Uterus (tissue), 3 donors: ENCODE measurements at regions not wholly inside any gene's neighbourhood (a gene's known extent, or its start where the extent isn't known, plus 50 kb on each side); places are given as distances from the start of the nearest gene placed in this dataset.
A peak's percentile ranks its signal among the peaks of the same experiment; 100 is the strongest.

ENCODE experiments used
- DNase-seq, 2 donors: peaks; one replicate each; pipeline ENCODE4 v3.0.0-alpha.2; 2019 to 2020
- H3K27ac ChIP-seq, 2 donors: fragments of 200-600 bp; sonication (generic); 1 replicate in 1 of 2; 2 replicates in 1 of 2; pipeline ENCODE4 v1.5.1; 2016 to 2018
- H3K27me3 ChIP-seq, 2 donors: fragments of 200-600 bp; sonication (generic); one replicate each; pipeline ENCODE4 v1.5.1; 2018 to 2019; ENCODE audit warnings: control low read depth in 1 of 2
- H3K36me3 ChIP-seq, 2 donors: fragments of 200-600 bp; sonication (generic); one replicate each; pipeline ENCODE4 v1.5.1; 2019; ENCODE audit warnings: control low read depth in 1 of 2
- H3K4me1 ChIP-seq, 2 donors: fragments of 200-600 bp; sonication (generic); one replicate each; pipeline ENCODE4 v1.5.1; 2018 to 2019; ENCODE audit warnings: control low read depth in 1 of 2
- H3K4me3 ChIP-seq, 2 donors: fragments of 200-600 bp; sonication (generic); 1 replicate in 1 of 2; 2 replicates in 1 of 2; pipeline ENCODE4 v1.5.1; 2018 to 2019; ENCODE audit warnings: mild to moderate bottlenecking in 1 of 2
- H3K9me3 ChIP-seq, 2 donors: fragments of 200-600 bp; sonication (generic); one replicate each; pipeline ENCODE4 v1.5.1; 2019; ENCODE audit warnings: control low read depth in 1 of 2
- CTCF ChIP-seq, 4 experiments: fragments of 200-600 bp in 2 of 4; fragments of 450-650 bp in 2 of 4; sonication (generic) in 2 of 4; IDR thresholded peaks; one replicate each; pipeline ENCODE4 v1.5.1; 2016 to 2019; ENCODE audit warnings: antibody characterized with exemption in 4 of 4, mild to moderate bottlenecking in 2 of 4, moderate library complexity in 1 of 4
- POLR2A ChIP-seq, 2 donors: fragments of 450-650 bp; IDR thresholded peaks; one replicate each; pipeline ENCODE4 v1.6.1; 2016; ENCODE audit warnings: antibody characterized with exemption in 2 of 2, mild to moderate bottlenecking in 1 of 2, moderate library complexity in 1 of 2
- intact Hi-C: fragments of 100-400 bp; cut with DNase I; formaldehyde crosslinking; loops from one replicate; pipeline ENCODE4 v1.15.1; 2023; ENCODE audit warnings: low total_unique reads
- donor health status: DM: yes; HTN: yes; CAD: no.

DNA sequence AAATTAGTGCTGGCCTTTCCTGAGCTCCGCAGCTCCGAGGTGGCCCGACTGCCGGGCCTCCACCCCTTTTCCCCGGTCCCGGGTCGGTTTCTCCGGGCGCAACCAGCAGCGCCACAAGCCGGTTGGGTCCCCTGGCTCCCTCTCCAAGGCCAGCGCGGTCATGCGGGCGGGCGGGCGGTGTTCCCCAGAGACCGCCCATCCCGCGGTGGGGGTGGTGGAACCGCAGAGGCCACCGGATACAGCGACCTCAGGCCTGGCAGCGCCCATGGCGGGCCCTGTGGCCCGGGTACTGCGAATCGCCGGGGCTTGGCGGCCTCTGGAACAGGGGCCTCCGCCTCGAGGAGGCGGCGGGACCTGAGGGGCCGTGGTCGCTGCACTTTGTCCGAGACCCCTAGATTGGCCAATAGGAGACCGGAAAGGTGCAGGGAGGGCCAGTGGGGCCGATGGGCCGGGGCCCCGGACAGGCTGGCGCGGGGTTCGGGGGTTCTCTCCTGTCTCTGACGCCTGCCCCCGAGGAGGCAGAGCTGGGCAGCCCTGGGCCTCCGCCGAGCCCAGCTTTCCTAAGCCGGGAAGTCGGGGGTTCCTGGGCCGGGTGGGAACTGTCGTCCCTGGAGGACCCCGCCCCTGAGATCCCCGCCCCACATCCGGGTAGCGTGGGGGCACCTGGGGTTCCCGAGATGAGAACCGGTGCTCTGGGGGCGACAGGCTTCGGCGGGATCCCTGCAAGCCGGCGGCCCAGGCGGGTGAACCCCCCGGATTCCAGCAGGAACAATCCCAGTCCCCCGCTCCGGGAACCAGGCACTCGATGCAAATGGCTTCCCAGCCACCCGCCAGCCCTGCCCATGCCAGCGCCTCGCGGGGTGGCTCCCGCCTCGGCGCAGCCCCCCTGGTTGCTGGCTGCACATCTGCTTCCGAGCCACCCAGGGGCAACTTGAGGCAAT is 293.9 kb downstream of the ZSWIM6 start:
- no peaks in the 10 kb centered on the region for H3K36me3 ChIP-seq
- no peaks in the 10 kb centered on the region for H3K4me1 ChIP-seq
- no peaks in the 10 kb centered on the region for H3K27me3 ChIP-seq
- H3K9me3 ChIP-seq, result no peaks in the 10 kb centered on the region
- intact Hi-C loops, result no loop called here
- peak; percentile 37 to 48 for DNase-seq
- no peak for TF ChIP-seq CTCF (IDR thresholded peaks at IDR 0.05)
- TF ChIP-seq POLR2A (IDR thresholded peaks at IDR 0.05), result no peak
- H3K4me3 ChIP-seq, result peak overlapping the region; percentile 51 to 58
- H3K27ac ChIP-seq, result peak overlapping the region; percentile 53 to 65

DNA sequence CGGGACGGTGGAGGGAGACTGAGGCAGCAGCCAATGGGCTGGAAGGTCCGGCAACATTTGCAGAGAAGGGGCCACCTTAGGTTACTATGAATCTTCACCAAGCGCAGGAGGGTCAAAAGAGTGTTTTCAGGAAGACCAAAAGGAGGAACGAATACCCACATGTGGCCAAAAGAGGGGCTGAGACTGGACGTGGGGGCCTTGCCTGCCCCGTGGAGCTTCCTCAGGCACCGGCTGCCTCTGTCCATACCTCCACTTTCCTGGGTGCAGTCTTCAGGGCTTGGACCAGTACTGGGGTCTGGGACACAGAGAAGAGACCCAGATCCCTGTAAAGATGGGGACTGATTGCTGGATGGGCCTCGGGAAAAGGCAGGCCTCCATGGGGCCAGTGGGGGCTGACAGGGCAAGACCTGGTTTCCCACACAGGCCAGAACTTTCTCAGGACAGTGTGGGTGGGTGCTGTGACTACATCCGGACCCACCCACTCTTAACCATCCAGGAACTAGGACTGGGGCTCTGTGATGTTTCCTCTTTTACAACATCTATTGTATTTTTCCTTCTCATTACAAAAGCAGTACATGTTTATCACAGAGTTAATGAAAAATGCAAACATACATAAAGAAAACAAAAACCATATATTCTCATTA is 294.7 kb downstream of the ZSWIM6 start:
- H3K27ac ChIP-seq, result peak overlapping the region; percentile 53 to 65
- no peaks in the 10 kb centered on the region for H3K9me3 ChIP-seq
- H3K4me1 ChIP-seq, result no peaks in the 10 kb centered on the region
- no peaks in the 10 kb centered on the region for H3K36me3 ChIP-seq
- DNase-seq, result no peak
- H3K4me3 ChIP-seq, result peak overlapping the region in 1 of 2 donors; percentile 51
- intact Hi-C loops, result no loop called here
- TF ChIP-seq CTCF (IDR thresholded peaks at IDR 0.05), result no peak
- no peaks in the 10 kb centered on the region for H3K27me3 ChIP-seq

DNA sequence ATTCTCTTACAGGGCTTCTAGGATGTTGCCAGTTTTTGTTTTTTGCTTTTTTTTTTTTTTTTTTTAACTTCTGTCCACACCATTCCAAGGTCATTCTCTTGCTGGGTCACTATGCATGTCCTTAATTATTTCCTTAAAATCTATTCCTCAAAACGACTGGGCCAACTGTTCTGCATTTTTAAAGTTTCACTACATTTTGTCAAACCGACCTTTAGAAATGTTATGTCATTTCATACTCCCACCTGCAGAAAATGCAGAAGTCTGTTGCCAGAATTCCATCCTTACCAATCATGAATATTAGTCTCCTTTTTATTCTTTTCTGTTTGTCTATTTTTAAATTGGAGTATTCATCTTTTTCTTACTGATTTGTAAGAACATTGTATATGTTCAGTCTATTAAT is 295.5 kb downstream of the ZSWIM6 start:
- Histone ChIP-seq H3K36me3 (no peaks in the 10 kb centered on the region), H3K27ac (no peak overlapping the region), H3K27me3 (no peaks in the 10 kb centered on the region), H3K4me1 (no peaks in the 10 kb centered on the region), H3K4me3 (no peak overlapping the region), H3K9me3 (no peaks in the 10 kb centered on the region)
- intact Hi-C loops, result no loop called here
- TF ChIP-seq POLR2A (IDR thresholded peaks at IDR 0.05), result no peak
- no peak for TF ChIP-seq CTCF (IDR thresholded peaks at IDR 0.05)
- no peak for DNase-seq

GRCh38 chr5:61630908-61631307 is 298.9 kb downstream of the ZSWIM6 start:
- Histone ChIP-seq H3K4me3 (no peak overlapping the region), H3K4me1 (no peaks in the 10 kb centered on the region), H3K36me3 (no peaks in the 10 kb centered on the region), H3K9me3 (no peaks in the 10 kb centered on the region), H3K27me3 (no peaks in the 10 kb centered on the region), H3K27ac (no peak overlapping the region)
- TF ChIP-seq CTCF (IDR thresholded peaks at IDR 0.05), result no peak
- TF ChIP-seq POLR2A (IDR thresholded peaks at IDR 0.05), result no peak
- intact Hi-C loops, result no loop called here
- DNase-seq, result no peak

DNA sequence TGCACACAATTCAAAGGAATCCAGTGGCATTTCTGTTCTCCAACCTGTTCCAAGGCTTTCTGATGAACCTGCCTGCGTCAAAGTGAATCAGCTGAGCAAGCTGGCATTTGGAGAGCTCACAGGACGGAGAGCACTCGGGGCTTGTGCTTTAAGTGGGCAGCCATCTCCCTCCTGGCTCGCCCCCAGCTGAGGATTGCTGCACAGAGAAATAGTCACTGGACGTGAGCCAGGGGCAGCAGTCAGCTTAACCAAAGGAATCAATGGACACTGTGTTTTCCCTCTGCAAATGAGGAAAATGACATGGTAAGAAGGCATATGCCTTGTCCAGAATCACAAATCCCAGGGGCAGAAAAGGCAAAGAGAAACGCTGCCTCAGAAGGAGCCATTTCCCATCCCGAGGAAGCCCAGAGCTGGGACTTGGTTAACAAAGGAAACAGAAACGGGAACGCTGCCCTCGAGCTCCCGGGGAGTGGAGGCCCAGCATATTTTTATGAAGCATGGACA is 299.4 kb downstream of the ZSWIM6 start:
- Histone ChIP-seq H3K27me3 (no peaks in the 10 kb centered on the region), H3K4me3 (no peak overlapping the region), H3K9me3 (no peaks in the 10 kb centered on the region), H3K36me3 (no peaks in the 10 kb centered on the region), H3K27ac (no peak overlapping the region), H3K4me1 (no peaks in the 10 kb centered on the region)
- no peak for TF ChIP-seq CTCF (IDR thresholded peaks at IDR 0.05)
- no peak for TF ChIP-seq POLR2A (IDR thresholded peaks at IDR 0.05)
- peak in 1 of 2 donors; percentile 20 for DNase-seq
- intact Hi-C loops, result no loop called here
